ENCODE measurements at regions not wholly inside any gene's neighbourhood (a gene's known extent, or its start where the extent isn't known, plus 50 kb on each side); places are given as distances from the start of the nearest gene placed in this dataset.

GRCh38 chr12:111202237-111202915 is 166.5 kb downstream of the PHETA1 start:
- no peak for DNase-seq (ENCODE audit: low read depth)
- no peak overlapping the region for H3K4me3 ChIP-seq (ENCODE audit: low read depth, low read length)
- TF ChIP-seq, protein P1, sequence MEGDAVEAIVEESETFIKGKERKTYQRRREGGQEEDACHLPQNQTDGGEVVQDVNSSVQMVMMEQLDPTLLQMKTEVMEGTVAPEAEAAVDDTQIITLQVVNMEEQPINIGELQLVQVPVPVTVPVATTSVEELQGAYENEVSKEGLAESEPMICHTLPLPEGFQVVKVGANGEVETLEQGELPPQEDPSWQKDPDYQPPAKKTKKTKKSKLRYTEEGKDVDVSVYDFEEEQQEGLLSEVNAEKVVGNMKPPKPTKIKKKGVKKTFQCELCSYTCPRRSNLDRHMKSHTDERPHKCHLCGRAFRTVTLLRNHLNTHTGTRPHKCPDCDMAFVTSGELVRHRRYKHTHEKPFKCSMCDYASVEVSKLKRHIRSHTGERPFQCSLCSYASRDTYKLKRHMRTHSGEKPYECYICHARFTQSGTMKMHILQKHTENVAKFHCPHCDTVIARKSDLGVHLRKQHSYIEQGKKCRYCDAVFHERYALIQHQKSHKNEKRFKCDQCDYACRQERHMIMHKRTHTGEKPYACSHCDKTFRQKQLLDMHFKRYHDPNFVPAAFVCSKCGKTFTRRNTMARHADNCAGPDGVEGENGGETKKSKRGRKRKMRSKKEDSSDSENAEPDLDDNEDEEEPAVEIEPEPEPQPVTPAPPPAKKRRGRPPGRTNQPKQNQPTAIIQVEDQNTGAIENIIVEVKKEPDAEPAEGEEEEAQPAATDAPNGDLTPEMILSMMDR (IDR thresholded peaks at IDR 0.05; ENCODE audit: control insufficient read depth, extremely low read depth, insufficient read depth) = no peak

DNA sequence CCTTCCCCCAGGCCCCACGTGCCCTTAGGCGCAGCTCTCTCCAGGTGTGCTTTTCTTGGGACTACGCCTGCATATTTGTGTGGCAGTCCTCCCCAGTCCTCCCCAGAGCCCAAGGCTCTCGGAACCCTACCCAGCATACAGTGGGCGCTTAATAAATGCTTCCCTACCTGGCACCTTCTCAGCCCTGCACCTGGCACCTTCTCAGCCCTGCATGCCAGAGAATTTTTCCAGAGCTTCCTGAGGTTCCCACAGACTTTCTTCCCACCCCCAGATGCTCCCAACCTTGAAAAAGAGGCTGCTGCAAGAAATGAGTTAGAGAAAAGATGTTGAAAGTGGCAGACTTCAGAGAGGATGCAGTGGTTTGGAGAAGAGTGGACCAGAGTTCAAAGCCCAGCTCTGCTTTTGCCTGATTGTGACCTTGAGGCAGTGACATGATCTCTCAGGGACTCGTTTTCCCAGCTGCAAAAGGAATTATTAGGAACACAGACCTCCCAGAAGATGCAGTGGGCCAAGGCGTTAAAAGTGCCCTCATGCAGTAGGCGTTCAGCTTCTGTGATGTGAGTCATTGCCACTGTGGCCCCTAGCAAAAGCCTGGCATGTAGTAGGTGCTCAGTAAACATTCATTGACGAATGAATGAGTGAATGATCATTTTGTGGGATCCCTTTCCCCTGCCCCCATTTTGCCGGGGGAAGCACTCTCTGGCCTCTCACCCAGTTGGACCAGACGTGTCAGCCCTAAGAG is 167.2 kb downstream of the PHETA1 start:
- DNase-seq (ENCODE audit: low read depth) = no peak
- H3K4me3 ChIP-seq (ENCODE audit: low read depth, low read length) = no peak overlapping the region
- TF ChIP-seq, protein P1 (IDR thresholded peaks at IDR 0.05; ENCODE audit: control insufficient read depth, extremely low read depth, insufficient read depth) = no peak

GRCh38 chr12:111201036-111201435 is 167.9 kb downstream of the PHETA1 start:
- DNase-seq (ENCODE audit: low read depth) = no peak
- TF ChIP-seq, protein P1 (IDR thresholded peaks at IDR 0.05; ENCODE audit: control insufficient read depth, extremely low read depth, insufficient read depth) = no peak
- no peak overlapping the region for H3K4me3 ChIP-seq (ENCODE audit: low read depth, low read length)

GRCh38 chr12:111197376-111197944 is 171.4 kb downstream of the PHETA1 start:
- no peak for DNase-seq (ENCODE audit: low read depth)
- H3K4me3 ChIP-seq (ENCODE audit: low read depth, low read length) = no peak overlapping the region
- TF ChIP-seq, protein P1 (IDR thresholded peaks at IDR 0.05; ENCODE audit: control insufficient read depth, extremely low read depth, insufficient read depth) = no peak

- TF ChIP-seq, protein P1 (IDR thresholded peaks at IDR 0.05; ENCODE audit: control insufficient read depth, extremely low read depth, insufficient read depth) = no peak
- H3K4me3 ChIP-seq (ENCODE audit: low read depth, low read length) = no peak overlapping the region
- DNase-seq (ENCODE audit: low read depth) = no peak
These were observed 172.4 kb downstream of the PHETA1 start for GRCh38 chr12:111196532-111196931.

DNA sequence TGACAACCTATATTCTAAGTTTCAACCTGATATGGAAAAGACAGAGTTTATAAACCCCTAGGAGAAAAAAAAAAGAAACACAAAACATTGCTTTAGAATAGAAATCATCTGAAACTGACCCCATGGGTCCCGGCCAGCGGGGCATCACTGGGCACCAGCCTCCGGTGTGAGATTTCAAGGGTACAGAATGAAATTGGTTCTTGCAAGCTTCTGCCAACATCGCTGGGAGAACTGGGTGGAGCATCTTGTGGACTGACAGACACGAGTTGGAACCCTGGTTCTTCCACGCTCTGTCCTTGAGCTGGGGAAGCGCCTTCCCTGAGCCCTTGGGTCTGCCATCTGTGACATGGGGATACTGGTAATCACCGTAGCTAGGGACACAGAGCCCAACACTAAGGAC is 173.6 kb downstream of the PHETA1 start:
- no peak overlapping the region for H3K4me3 ChIP-seq (ENCODE audit: low read depth, low read length)
- TF ChIP-seq, protein P1 (IDR thresholded peaks at IDR 0.05; ENCODE audit: control insufficient read depth, extremely low read depth, insufficient read depth) = no peak
- no peak for DNase-seq (ENCODE audit: low read depth)
